Liver (tissue), 7 donors: ENCODE measurements at regions not wholly inside any gene's neighbourhood (a gene's known extent, or its start where the extent isn't known, plus 50 kb on each side); places are given as distances from the start of the nearest gene placed in this dataset.

Experiments used
- DNase-seq: peaks from one replicate; pipeline ENCODE4 v3.0.0-alpha.2; 2017; ENCODE audit warnings: low spot score
- H3K27ac ChIP-seq, 2 donors: one replicate each; pipeline ENCODE4 v1.7.0; 2013; ENCODE audit warnings: inconsistent platforms in 2 of 2, low read length in 2 of 2, control low read depth in 1 of 2, low read depth in 1 of 2, mild to moderate bottlenecking in 1 of 2
- H3K27me3 ChIP-seq, 4 donors: one replicate each; pipeline versions ENCODE4 v1.6.1 to v1.7.0; 2013; ENCODE audit warnings: low read length in 3 of 4, inconsistent platforms in 1 of 4, mild to moderate bottlenecking in 1 of 4, moderate library complexity in 1 of 4; ENCODE audit not compliant: control insufficient read depth in 4 of 4, insufficient read depth in 4 of 4
- H3K36me3 ChIP-seq, 4 donors: one replicate each; pipeline versions ENCODE4 v1.6.1 to v1.7.0; 2013; ENCODE audit warnings: low read length in 3 of 4, mild to moderate bottlenecking in 3 of 4, low read depth in 1 of 4, moderate library complexity in 1 of 4; ENCODE audit not compliant: control insufficient read depth in 4 of 4, insufficient read depth in 3 of 4
- H3K4me1 ChIP-seq, 4 donors: one replicate each; pipeline versions ENCODE4 v1.6.1 to v1.7.0; 2013; ENCODE audit warnings: low read length in 3 of 4, mild to moderate bottlenecking in 3 of 4, moderate library complexity in 1 of 4; ENCODE audit not compliant: control insufficient read depth in 4 of 4, insufficient read depth in 4 of 4
- H3K4me3 ChIP-seq, 3 donors: one replicate each; pipeline versions ENCODE4 v1.6.1 to v1.7.0; 2013; ENCODE audit warnings: low read length in 3 of 3, control low read depth in 1 of 3, low read depth in 1 of 3, mild to moderate bottlenecking in 1 of 3
- H3K9ac ChIP-seq, 2 donors: one replicate each; pipeline ENCODE4 v1.7.0; 2013; ENCODE audit warnings: low read length in 2 of 2, mild to moderate bottlenecking in 2 of 2, moderate library complexity in 2 of 2, control low read depth in 1 of 2, low read depth in 1 of 2
- H3K9me3 ChIP-seq, 4 donors: one replicate each; pipeline versions ENCODE4 v1.6.1 to v1.7.0; 2013; ENCODE audit warnings: low read length in 3 of 4; ENCODE audit not compliant: control insufficient read depth in 4 of 4
- EGR1 ChIP-seq, 2 donors: IDR thresholded peaks; 2 replicates each; pipeline ENCODE4 v1.6.1; 2016 to 2018; ENCODE audit warnings: antibody characterized with exemption in 2 of 2, low read depth in 2 of 2
- FOXA2 ChIP-seq: IDR thresholded peaks from 2 replicates; pipeline ENCODE4 v1.6.1; 2016; ENCODE audit warnings: antibody characterized with exemption
- GABPA ChIP-seq, 2 donors: IDR thresholded peaks in 1 of 2; conservative IDR thresholded peaks in 1 of 2; 2 replicates each; pipeline ENCODE4 v1.6.1; 2016; ENCODE audit warnings: antibody characterized with exemption in 2 of 2, mild to moderate bottlenecking in 1 of 2, moderate library complexity in 1 of 2
- HNF4A ChIP-seq, 2 donors: conservative IDR thresholded peaks; 2 replicates each; pipeline ENCODE4 v1.6.1; 2016; ENCODE audit warnings: antibody characterized with exemption in 2 of 2, mild to moderate bottlenecking in 2 of 2
- HNF4G ChIP-seq: IDR thresholded peaks from 2 replicates; pipeline ENCODE4 v1.6.1; 2016; ENCODE audit warnings: antibody characterized with exemption
- JUND ChIP-seq, 2 donors: IDR thresholded peaks; 2 replicates each; pipeline ENCODE4 v1.6.1; 2016; ENCODE audit warnings: antibody characterized with exemption in 2 of 2
- NR2F2 ChIP-seq: IDR thresholded peaks from 2 replicates; pipeline ENCODE4 v1.6.1; 2016; ENCODE audit warnings: antibody characterized with exemption
- RAD21 ChIP-seq, 2 donors: IDR thresholded peaks; 2 replicates each; pipeline ENCODE4 v1.6.1; 2016; ENCODE audit warnings: antibody characterized with exemption in 2 of 2, mild to moderate bottlenecking in 2 of 2
- RXRA ChIP-seq, 2 donors: IDR thresholded peaks; 2 replicates each; pipeline ENCODE4 v1.6.1; 2017 to 2018; ENCODE audit warnings: antibody characterized with exemption in 2 of 2, mild to moderate bottlenecking in 1 of 2
- SP1 ChIP-seq: IDR thresholded peaks from 2 replicates; pipeline ENCODE4 v1.6.1; 2018; ENCODE audit warnings: antibody characterized with exemption, mild to moderate bottlenecking
- TAF1 ChIP-seq: conservative IDR thresholded peaks from 2 replicates; pipeline ENCODE4 v1.6.1; 2016; ENCODE audit warnings: antibody characterized with exemption, mild to moderate bottlenecking
- TF ChIP-seq, protein P1 (sequence below): IDR thresholded peaks from 2 replicates; pipeline ENCODE4 v1.6.1; 2016; ENCODE audit warnings: antibody characterized with exemption
- TF ChIP-seq, protein P2 (sequence below): IDR thresholded peaks from 2 replicates; pipeline ENCODE4 v1.6.1; 2016; ENCODE audit warnings: antibody characterized with exemption
- TF ChIP-seq, protein P3 (sequence below): fragments of 150-350 bp; IDR thresholded peaks from 2 replicates; pipeline ENCODE4 v1.5.1; 2017; ENCODE audit warnings: improper control_type of control experiment, low read depth, low read length; ENCODE audit not compliant: missing input control
- TF ChIP-seq, protein P4 (sequence below): IDR thresholded peaks from 2 replicates; pipeline ENCODE4 v1.6.1; 2016; ENCODE audit warnings: antibody characterized with exemption, mild to moderate bottlenecking
- TF ChIP-seq, protein P5 (sequence below): IDR thresholded peaks from 2 replicates; pipeline ENCODE4 v1.6.1; 2016; ENCODE audit warnings: antibody characterized with exemption
- donor health status: healthy.
- donor health status: healthy.
- donor health status: healthy.
- donor health status: healthy.

DNA sequence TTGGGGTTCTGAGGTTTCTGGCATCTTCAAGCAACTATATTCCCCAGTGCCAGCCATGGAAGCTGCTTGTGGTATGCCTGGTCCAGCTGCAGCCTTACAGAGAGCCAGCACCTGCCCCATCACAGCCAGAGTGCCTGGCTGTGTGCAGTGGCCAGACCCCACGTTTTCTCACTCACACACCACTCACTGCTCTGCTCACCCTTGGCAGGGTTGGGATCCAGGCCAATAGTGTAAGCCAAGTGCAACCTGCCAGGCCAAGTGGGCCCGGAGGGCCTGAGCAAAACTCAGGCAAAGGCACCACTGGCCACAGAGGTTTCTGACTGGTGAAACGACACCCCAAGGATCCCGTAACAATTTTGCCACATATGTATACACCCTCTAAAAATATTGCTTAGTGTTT, 67.9 kb upstream of the EYA4 start (continued):
- TF ChIP-seq, protein P1, sequence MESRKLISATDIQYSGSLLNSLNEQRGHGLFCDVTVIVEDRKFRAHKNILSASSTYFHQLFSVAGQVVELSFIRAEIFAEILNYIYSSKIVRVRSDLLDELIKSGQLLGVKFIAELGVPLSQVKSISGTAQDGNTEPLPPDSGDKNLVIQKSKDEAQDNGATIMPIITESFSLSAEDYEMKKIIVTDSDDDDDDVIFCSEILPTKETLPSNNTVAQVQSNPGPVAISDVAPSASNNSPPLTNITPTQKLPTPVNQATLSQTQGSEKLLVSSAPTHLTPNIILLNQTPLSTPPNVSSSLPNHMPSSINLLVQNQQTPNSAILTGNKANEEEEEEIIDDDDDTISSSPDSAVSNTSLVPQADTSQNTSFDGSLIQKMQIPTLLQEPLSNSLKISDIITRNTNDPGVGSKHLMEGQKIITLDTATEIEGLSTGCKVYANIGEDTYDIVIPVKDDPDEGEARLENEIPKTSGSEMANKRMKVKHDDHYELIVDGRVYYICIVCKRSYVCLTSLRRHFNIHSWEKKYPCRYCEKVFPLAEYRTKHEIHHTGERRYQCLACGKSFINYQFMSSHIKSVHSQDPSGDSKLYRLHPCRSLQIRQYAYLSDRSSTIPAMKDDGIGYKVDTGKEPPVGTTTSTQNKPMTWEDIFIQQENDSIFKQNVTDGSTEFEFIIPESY = no peak
- TF ChIP-seq FOXA2 (no peak), NR2F2 (no peak), RXRA (IDR thresholded peaks at IDR 0.05) (no peak), GABPA (IDR thresholded peaks at IDR 0.05 in 1 of 2, conservative IDR thresholded peaks at IDR 0.05 in 1 of 2) (no peak)
- TF ChIP-seq, protein P2, sequence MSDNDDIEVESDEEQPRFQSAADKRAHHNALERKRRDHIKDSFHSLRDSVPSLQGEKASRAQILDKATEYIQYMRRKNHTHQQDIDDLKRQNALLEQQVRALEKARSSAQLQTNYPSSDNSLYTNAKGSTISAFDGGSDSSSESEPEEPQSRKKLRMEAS = no peak

DNA sequence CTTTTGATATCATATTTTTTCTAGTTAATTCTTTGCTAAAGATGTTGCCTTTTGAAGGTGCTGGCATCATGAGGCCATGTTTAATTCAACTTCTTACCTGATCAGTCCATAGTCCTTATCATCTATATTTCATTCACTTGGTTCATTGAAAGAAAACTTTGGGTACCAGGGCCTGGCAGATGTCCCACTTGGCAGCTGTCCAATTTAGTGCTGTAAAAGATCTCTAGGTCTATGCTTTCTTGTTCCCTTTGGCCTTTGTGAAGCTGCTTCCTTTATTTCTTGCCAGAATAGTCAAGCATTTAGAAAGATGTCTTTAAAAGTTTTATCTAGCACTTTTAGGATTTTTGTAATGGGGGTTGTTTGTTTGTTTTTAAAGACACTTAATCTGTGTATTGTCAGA, 61.7 kb upstream of the EYA4 start:
- H3K9me3 ChIP-seq = no peaks in the 10 kb centered on the region
- no peak for DNase-seq
- no peaks in the 10 kb centered on the region for H3K36me3 ChIP-seq
- no peak overlapping the region for H3K9ac ChIP-seq
- H3K27me3 ChIP-seq = peaks cover 0 to 6% (median 1%) of the 10 kb centered on the region in 4 donors
- H3K4me1 ChIP-seq = no peaks in the 10 kb centered on the region
- no peak overlapping the region for H3K27ac ChIP-seq
- no peak overlapping the region for H3K4me3 ChIP-seq
- no peak for TF ChIP-seq RXRA (IDR thresholded peaks at IDR 0.05)
- no peak for TF ChIP-seq SP1
- TF ChIP-seq TAF1 = no peak
- TF ChIP-seq, protein P3, sequence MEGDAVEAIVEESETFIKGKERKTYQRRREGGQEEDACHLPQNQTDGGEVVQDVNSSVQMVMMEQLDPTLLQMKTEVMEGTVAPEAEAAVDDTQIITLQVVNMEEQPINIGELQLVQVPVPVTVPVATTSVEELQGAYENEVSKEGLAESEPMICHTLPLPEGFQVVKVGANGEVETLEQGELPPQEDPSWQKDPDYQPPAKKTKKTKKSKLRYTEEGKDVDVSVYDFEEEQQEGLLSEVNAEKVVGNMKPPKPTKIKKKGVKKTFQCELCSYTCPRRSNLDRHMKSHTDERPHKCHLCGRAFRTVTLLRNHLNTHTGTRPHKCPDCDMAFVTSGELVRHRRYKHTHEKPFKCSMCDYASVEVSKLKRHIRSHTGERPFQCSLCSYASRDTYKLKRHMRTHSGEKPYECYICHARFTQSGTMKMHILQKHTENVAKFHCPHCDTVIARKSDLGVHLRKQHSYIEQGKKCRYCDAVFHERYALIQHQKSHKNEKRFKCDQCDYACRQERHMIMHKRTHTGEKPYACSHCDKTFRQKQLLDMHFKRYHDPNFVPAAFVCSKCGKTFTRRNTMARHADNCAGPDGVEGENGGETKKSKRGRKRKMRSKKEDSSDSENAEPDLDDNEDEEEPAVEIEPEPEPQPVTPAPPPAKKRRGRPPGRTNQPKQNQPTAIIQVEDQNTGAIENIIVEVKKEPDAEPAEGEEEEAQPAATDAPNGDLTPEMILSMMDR = no peak
- no peak for TF ChIP-seq RAD21 (IDR thresholded peaks at IDR 0.05)
- no peak for TF ChIP-seq HNF4A (conservative IDR thresholded peaks at IDR 0.05)
- no peak for TF ChIP-seq JUND (IDR thresholded peaks at IDR 0.05)
- TF ChIP-seq, protein P4, sequence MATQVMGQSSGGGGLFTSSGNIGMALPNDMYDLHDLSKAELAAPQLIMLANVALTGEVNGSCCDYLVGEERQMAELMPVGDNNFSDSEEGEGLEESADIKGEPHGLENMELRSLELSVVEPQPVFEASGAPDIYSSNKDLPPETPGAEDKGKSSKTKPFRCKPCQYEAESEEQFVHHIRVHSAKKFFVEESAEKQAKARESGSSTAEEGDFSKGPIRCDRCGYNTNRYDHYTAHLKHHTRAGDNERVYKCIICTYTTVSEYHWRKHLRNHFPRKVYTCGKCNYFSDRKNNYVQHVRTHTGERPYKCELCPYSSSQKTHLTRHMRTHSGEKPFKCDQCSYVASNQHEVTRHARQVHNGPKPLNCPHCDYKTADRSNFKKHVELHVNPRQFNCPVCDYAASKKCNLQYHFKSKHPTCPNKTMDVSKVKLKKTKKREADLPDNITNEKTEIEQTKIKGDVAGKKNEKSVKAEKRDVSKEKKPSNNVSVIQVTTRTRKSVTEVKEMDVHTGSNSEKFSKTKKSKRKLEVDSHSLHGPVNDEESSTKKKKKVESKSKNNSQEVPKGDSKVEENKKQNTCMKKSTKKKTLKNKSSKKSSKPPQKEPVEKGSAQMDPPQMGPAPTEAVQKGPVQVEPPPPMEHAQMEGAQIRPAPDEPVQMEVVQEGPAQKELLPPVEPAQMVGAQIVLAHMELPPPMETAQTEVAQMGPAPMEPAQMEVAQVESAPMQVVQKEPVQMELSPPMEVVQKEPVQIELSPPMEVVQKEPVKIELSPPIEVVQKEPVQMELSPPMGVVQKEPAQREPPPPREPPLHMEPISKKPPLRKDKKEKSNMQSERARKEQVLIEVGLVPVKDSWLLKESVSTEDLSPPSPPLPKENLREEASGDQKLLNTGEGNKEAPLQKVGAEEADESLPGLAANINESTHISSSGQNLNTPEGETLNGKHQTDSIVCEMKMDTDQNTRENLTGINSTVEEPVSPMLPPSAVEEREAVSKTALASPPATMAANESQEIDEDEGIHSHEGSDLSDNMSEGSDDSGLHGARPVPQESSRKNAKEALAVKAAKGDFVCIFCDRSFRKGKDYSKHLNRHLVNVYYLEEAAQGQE = no peak
- TF ChIP-seq GABPA (IDR thresholded peaks at IDR 0.05 in 1 of 2, conservative IDR thresholded peaks at IDR 0.05 in 1 of 2) = no peak
- TF ChIP-seq, protein P5, sequence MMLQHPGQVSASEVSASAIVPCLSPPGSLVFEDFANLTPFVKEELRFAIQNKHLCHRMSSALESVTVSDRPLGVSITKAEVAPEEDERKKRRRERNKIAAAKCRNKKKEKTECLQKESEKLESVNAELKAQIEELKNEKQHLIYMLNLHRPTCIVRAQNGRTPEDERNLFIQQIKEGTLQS = no peak
- TF ChIP-seq, protein P2 = no peak
- no peak for TF ChIP-seq EGR1 (IDR thresholded peaks at IDR 0.05; ENCODE audit: low read depth in 2 of 2)
- TF ChIP-seq HNF4G = no peak
